T-helper 22 cell (primary cell): ENCODE measurements at regions not wholly inside any gene's neighbourhood (a gene's known extent, or its start where the extent isn't known, plus 50 kb on each side); places are given as distances from the start of the nearest gene placed in this dataset.
"Not testable (repeated sequence)": the region's sequence is repeated elsewhere in the genome, so short reads cannot be mapped to it uniquely, and the experiment has no call there.

ENCODE experiments used
- DNase-seq: peaks from one replicate; pipeline ENCODE4 v3.0.0-alpha.2; 2020; ENCODE audit warnings: low read depth

DNA sequence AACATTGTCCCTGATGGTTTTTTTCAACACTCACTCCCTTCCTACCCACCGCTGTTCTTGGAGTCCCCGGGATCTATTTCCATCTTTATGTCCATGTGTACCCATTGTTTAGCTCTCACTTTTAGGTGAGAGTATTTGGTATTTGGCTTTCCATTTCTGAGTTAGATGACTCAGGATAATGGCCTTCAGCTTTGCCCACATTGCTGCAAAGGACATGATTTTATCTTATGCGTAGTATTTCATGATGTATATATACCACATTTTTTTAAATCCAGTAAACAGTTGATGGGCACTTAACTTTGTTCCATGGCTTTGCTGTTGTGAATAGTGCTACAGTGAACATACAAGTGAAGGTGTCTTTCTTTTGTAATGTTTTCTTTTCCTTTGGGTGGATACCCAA lies 123.5 kb upstream of the KITLG start:
- DNase-seq, result no peak

DNA sequence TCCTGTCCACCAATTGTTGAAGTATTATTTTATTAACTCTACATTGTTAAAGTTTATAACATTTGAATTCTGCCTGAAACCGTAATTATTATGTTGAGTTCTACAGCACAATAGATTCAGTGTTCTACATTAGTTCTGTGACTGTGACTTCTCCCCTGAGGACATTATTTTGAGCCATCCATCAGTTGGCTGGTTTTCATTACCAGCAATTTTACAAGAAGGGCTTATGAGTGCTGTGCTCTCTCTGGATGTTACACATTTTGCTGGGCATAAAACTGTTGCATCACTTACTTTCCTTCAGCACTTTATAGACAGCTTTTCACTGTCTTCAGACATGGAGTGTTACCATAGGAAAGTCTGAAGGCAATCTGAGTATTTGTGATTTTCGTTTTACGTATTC lies 118.2 kb upstream of the KITLG start:
- DNase-seq, result no peak

DNA sequence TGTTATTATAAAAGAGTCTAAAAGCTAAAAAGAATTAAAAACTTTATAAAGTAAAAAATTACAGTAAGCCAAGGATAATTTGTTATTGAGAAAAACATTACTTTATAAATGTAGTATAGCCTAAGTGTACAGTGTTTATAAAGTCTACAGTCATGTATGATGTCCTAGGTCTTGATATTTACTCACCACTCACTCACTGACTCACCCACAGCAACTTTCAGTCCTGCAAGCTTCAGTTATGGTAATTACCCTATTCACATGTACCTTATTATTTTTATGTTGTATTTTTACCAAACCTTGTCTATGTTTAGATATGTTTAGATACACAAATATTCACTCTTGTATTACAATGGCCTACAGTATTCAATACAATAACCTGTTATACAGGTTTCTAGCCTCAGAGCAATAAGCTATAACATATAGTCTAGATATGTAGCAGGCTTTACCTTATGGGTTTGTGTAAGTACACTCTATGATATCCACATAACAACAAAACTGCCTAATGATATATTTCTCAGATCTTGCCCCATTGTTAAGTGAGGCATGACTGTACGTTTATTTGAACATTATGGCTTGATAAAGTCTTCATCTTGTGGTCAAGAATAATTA lies 113.7 kb upstream of the KITLG start:
- no peak for DNase-seq

DNA sequence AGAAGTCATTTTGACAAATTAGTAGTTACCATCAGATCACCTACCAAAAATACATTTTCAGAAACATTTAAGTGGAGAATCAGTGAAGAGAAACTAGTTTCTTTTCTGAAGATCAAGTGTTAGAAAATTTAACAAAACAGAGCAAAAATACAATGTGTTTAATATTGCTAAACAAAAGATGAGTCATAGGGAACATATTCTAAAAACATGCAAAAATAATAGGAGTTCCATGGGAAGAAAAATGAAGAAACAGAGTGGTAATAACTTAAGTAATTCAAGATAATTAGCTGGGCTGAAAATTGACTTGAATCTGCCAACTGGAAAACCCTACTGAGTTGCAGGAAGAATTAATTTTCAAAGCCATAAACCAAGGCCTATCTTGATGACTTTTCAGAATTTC lies 111.5 kb upstream of the KITLG start:
- no peak for DNase-seq

DNA sequence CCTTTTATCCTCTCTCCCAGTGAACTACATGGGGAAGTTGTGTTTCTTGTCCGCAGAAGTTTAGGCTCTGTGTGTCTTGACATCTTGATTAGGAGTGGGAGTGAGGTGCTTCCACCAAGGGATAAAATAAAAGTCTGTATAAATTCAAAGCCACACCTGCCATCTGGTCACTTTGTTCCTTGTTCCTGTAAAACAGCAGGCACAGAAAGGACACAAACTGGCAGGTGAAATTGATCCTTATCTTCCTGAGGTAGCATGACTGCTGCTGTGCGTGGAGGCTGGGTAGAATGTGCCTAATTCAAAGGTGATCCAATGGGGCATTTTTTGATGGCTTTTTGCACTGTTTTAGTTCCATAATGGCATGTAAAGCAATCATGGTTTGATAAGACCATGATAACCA lies 104.3 kb upstream of the KITLG start:
- no peak for DNase-seq

DNA sequence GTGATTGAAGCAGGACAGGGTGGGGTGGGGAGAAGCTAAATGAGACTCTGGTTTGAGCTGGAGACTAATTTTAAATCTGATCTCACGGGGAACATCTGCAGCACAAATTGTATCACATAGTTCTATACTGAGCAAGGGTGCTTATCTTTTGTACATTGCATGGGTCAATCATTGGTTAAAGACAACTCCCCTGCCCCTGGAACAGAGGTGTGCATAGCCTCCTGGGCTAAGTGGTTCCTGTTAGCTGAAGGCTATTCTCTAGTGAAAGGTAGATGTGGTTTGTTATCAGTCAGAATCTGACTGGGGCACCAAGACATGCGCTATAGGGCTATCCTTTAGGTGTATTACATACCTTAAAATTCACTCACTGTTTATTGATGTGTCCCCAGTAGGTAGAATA lies 103.9 kb upstream of the KITLG start:
- no peak for DNase-seq

DNA sequence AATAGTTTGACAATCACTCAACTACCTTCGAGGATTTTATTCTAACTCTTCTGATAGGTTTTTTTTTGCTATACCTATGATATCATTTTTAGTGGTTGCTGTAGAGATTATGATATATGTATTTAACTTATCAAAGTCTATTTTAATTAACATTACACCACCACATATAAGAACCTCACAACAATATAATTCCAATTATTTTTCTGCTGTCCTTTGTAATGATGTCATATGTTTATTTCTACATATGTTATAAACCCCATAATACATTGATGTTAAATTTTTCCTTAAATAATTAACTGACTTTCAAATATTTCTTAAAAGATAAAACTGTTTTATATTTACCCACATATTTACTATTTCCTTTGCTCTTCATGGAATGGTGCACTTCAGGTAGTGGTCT lies 103.4 kb upstream of the KITLG start:
- DNase-seq, result no peak

DNA sequence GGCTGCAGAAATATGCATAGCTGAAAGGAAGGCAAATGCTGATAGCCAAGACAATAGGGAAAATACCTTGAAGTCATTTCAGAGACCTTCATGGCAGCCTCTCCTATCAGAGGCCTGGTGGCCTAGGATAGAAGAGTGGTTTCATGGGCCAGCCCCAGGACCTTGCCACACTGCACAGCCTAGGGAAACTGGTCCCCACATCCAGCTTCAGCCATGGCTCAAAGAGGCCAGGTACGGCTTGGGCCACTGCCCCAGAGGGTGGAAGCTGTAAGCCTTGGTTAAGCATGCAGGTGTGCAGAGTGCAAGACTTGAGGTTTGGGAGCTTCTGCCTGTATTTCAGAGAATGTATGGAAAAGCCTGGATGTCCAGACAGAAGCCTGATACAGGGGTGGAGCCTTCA lies 101.0 kb upstream of the KITLG start:
- DNase-seq, result no peak

DNA sequence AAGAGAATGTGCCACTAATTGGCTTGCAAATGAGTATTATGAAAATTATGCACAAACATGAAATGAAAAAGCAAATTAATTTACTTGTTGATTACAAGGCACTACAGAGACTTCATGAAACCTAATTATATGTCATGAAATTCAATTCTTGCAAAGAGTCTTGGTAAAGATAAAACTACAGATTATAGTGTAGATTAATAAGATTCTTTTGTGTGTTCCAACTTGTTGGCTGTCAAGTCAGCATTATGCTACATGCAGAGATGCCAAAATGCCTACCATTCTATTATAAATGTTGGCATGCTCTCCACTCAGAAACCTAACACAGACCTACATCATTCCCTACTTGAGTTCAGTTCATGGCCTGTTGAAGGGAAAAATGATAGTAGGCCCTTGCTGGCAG lies 97.2 kb upstream of the KITLG start:
- no peak for DNase-seq

DNA sequence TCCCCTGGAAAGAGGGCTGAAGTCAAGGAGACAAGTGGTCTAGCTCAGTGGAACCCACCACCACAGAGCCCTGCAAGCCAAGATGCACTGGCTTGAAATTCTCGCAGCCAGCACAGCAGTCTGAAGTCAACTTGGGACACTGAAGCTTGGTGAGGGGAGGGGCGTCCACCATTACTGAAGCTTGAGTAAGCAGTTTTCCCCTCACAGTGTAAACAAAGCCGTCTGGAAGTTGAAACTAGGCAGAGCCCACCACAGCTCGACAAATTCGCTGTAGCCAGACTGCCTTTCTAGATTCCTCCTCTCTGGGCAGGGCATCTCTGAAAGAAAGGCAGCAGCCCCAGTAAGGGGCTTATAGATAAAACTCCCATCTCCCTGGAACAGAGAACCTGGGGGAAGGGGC lies 87.3 kb upstream of the KITLG start:
- not testable (repeated sequence) for DNase-seq

DNA sequence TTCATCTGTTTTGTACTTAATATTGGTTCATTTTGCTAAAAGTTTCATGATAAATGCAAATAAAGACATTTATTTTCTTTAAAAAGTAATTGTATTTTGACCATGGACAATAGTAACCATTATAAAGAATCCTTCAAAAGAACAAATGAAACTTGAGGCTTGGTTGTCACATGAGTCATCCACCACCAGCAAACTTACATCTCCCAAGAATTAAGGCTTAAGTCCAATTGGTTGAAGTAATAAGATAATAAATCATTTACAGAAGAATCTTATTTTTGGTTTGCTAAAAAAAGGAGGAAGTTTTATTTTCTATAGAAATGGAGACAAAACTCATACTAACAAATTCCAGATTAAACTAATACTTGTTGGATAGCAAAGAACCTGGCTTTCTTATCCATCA lies 84.8 kb upstream of the KITLG start:
- no peak for DNase-seq

DNA sequence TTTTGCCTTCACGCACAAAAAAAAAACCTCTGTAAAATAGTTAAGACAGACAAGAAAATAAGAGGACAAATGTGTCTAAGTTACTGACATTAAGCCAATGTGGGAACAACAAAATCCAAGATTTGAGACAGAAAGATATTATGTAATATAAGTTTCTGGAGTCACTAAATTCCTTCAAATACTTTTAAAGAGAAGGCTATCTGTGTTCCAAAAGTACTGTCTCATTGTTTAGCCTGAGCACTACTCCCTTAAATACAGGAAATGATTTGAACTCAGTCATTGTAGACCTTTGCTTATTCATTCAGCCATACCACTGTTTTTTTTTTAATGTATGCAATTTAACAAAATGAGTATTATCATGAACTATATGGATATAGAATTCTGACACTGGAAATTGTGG lies 82.7 kb upstream of the KITLG start:
- DNase-seq, result no peak

DNA sequence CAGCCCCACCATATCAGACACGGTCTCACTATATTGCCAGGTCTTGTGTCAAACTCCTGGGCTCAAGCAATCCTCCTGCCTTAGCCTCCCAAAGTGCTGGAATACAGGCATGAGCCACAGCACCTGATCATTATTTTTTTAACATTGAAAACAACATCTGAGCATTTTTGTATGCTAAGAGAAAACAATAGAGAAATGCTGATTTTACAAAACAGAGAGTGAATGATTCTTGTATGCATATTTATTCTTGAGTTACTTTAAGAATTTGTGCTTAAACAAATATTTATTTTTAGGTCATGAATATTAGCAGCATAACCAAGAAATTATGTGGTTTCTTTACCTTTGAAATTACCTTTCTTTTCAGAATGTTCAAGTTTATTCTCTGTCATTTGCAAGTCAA lies 81.8 kb upstream of the KITLG start:
- DNase-seq, result no peak

DNA sequence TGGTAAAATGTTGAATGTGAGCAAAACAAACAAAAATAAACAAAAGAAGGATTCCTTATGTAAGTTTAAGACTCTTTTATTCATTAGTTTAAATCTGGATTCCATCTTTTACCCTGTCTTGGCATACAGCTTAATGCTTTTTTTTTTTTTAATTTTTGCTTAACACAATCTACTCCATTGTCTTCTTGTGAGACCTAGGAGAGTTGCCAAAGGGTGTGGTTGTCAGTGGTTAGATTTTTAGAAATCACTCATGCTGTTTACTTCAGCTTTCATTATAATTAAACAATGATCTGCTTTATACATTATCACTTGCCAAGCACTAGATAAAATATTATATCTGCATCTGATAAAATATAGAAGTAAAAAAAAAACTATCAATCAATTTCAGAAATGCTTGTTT lies 77.7 kb upstream of the KITLG start:
- no peak for DNase-seq

DNA sequence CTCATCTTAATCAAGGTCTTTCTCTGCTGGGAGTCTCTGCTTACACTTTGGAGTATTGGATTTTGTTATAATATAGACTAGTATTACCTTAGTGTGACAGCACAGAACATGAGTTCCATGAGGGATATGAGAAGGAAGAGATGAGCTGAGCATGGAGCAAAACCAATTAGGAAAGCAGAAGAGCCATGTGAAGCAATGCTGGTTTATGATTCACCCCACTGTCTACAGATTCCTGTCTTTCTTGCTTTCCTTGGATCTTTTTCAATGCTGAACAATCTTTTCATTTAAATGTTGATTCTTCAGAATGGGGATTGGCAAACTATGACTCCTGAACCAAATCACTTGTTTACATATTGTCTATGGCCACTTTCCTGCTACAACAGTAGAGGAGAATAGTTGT lies 70.4 kb upstream of the KITLG start:
- DNase-seq, result no peak

DNA sequence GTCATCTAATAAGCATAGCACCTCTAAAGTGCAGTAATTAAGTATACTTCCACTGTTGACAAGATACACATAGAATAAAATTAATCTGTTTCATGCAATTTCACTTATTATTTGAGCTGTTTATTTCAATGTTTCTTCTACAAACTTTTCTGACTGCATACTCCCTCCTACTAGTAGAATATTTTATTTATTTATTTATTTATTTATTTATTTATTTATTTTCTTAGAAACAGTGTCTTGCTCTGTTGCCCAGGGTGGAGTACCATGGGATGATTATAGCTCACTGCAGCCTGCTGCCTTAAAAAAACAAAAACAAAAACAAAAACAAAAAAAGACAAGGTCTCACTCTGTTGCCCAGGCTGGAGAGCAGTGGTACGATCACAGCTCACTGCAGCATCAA lies 68.4 kb upstream of the KITLG start:
- DNase-seq, result no peak

DNA sequence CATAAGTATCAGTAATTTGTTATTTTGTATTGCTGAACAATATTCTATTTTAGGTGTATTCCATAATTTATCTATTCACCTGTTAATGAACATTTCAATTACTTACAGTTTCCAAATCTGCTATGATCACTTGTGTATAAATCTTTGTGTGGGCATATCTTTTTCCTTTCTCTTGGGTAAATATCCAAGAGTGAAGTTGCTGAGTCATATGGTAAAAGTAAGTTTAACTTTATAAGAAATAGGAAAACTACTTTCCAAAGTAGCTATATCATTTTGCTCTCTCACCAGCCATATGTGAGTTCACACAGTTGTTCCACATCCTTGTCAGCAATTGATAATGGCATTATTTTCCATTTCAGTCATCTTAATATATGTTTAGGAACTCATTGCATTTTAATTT lies 66.6 kb upstream of the KITLG start:
- no peak for DNase-seq

DNA sequence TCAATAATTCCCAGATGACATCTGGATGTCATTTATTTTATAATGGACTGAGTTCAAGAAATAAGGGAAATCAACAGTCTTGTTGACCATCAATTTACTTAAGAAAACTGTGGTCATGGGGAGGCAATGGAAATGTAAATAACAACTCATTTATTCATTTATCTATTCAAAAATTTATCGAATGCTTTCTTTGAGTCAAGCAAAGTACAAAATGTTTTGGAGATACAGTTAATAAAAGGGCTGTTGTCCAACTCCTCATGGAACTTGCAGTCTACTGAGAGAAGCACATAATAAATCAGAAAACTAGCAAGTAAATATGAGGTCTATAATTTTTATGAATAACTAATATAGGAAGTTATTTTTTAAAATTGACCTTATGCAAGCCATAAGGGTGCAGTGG lies 65.5 kb upstream of the KITLG start:
- DNase-seq, result no peak

DNA sequence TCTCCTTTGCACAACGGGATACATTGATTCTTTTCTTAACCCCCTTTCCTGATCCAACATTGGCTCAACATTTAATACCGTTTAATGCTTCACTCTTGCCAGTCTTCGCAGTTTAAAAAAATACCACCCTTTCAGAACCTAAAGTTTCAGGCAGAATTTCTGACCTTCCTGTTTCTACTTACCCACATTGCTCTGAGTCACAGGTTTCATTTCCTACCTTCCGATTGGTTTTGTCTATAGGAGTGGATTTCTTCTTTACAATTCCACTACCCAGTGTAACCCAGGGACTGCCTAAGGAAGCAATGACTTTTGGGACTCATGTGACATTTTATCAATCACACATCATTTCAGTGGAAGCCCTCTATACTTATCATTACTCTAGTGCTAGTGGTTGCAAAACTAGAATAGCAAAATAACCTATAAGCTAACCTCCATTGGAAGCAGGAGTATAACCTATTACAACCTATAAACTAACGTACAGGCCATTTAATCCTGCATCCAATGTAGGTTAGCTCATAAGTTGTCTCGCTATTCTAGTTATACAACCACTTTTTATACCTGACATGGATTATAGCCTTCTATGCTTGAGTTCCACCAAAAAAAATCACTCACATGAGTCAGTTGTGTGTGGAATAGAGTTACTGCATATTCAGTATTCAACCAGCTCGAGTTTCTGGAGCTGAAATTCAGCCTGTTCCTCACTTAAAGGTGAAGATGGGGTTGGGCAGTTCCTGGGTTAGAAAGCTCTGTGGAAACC lies 64.9 kb upstream of the KITLG start:
- DNase-seq, result no peak

DNA sequence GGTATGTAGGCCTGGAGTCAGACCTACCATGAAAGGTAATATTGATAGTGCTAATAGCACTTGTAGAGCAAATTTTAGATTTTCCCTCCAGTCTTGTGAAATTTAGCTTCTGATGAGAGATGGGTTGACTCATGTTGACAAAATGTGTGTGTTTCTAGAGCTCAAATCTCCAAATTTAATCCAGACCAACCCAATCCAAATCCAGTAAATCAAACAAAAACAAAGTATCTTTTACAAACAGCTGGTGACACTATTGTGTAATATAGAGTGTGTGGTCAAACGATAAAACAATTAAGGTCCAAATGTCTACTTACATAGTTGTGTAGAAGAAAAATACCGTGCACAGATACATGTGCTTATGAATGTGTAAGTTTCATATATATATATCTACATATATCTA lies 63.4 kb upstream of the KITLG start:
- no peak for DNase-seq

DNA sequence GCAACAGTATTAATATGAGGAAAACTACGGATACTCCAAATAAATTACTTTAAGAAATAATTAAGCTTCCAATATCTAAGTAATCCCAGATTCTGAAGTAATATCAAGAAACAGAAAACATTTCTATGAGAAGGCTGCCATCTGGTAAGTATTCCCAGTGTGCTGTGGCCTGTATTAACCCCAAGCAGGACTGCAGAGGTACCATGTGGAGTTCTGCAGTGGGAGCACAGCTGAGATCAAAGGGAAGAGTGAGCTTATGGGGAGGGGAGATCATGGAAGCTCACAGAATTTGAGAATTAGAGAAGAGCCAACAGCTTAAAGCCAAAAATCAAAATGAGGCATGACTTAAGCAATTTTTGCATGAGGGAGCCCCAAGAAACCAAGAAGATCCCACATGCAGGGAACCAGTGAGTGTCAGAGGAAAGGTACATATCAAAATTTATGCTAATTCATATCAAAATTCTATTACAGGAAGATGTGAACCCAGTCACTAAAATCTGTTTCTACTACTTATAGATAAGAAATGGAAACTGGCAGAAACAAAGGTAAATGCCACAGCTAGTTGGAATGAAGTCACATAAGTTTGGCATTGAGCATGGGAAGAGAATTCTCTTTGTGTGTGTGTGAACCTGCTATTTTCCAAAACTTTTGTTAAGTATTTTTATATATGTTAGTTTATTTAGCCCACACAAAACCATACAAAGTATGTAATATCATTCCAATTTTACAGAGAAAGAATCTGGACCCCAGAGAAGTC lies 62.6 kb upstream of the KITLG start:
- DNase-seq, result no peak

DNA sequence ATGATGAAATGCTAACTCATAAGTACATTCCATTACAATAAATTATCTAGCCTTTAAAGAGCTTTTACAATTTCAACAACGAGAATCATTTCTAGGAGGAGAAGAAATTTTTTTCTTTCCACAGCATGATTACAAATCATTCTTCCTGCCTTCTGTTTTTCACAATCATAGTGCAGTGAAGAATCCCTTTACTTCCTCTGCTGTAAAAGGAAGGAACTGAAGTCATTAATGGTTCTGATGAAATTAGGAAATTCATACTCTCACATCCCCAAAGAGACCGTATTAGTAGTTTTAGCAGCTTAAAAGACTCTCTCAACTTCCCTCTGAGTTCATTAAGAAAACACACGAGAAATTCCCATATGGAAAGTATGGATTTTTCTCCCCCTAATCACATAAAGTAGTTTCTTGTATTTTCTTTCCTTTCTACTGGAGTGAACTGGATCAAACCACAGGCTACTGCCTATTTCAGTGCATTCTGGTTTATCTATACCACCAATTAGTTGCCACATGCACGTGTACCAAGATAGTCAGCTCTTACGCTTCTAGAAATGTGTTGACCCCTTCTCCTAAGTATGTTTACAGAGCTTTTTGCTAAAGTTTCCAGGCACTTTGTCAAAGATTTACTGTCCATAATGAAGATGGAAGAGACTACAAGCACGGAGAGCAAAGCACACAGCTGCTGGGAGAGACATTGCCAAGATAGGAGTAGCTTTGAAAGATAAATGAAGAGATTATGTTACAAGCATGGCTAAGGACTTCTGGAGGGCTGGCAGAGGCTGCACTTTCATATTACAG lies 58.9 kb upstream of the KITLG start:
- no peak for DNase-seq

DNA sequence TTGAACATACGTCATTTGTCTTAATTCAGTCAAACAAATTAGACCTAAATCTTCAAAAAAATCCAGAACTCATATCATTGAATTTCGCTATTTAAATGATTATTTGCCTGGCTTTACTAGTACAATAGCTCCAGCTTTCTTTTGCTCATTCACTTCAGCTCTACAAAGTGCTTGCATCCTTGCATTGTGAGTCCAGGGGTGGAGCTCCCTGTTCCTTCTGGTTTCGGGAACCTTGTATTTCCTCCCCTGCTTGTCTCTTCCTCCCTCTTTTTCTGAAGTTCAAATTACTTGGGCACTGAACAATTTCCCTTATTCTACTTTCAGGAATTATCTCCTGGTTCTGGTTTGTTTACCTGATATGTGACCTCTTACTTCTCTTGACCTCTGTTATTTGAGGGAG lies 58.1 kb upstream of the KITLG start:
- DNase-seq, result no peak
